CD4-positive, alpha-beta T cell treated with Interleukin-6 at 100 ng/mL for 8 hours (primary cell): ENCODE measurements at regions not wholly inside any gene's neighbourhood (a gene's known extent, or its start where the extent isn't known, plus 50 kb on each side); places are given as distances from the start of the nearest gene placed in this dataset.
"Not testable (repeated sequence)": the region's sequence is repeated elsewhere in the genome, so short reads cannot be mapped to it uniquely, and the experiment has no call there.

Experiments used
- DNase-seq: peaks from one replicate; pipeline ENCODE4 v3.0.0-alpha.2; 2020; ENCODE audit warnings: mixed read lengths, low spot score

- no peak for DNase-seq
Observed at GRCh38 chr2:143870696-143871095, 649.2 kb downstream of the ZEB2 start.

DNA sequence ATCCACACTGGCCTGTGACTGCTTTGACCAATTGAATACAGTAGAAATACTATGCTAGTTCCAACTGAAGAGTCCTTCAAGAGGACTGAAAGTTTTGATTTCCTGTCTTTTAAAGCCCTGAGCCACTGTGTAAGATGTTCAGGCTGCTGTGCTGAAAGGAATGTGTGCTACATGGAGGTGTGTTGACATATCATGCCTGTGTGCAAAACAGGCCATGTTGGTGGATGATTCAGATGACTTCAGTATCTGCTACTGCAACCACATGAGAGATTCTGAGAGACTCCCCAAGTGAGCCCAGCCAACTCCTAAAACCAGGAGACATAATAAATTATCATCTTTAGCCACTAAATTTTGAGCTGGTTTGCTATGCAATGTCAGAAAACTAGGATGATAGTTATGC, 662.9 kb downstream of the ZEB2 start:
- no peak for DNase-seq

GRCh38 chr2:143852759-143853158, 667.2 kb downstream of the ZEB2 start:
- no peak for DNase-seq

GRCh38 chr2:143850084-143850483, 669.8 kb downstream of the ZEB2 start:
- DNase-seq: no peak

DNA sequence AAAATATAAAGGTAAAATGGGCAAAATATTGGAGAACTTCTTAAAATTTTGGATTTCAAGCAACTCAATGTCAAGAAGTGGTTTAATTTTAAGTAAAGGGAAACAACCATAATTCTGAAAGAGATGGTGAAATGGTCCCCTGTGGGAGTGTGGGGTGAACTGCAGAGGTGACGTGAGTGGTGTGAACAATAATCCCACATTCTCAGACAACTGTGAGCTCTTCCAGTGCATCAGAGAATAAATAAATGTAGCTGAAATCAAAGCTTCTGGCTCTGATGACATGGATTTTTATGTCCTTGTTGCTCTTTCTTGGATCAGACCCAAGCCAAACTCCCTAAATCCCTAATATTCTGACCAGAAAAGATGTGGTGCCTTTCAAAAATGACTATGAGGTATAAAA, 672.7 kb downstream of the ZEB2 start:
- no peak for DNase-seq

DNA sequence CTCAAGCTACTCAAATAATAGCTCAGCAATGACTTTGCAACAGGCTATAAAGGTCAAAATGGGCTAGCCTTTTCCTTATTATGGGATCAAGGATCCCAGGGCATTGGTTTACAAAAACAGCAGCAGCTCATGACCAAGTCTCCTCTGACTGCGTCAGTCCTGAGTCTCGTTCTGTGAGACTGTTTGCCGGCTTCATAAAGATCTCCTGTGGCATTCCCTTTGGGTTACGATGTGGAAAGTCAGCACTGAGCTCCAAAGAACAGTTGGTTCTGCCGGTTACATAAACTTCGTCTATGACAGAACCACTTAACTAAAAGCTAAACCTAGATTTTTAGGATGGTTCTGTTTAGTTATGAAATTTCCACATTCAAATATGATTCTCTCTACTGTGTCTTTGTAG, 674.9 kb downstream of the ZEB2 start:
- DNase-seq: no peak

- no peak for DNase-seq
Observed at GRCh38 chr2:143843686-143844085, 676.2 kb downstream of the ZEB2 start.

DNA sequence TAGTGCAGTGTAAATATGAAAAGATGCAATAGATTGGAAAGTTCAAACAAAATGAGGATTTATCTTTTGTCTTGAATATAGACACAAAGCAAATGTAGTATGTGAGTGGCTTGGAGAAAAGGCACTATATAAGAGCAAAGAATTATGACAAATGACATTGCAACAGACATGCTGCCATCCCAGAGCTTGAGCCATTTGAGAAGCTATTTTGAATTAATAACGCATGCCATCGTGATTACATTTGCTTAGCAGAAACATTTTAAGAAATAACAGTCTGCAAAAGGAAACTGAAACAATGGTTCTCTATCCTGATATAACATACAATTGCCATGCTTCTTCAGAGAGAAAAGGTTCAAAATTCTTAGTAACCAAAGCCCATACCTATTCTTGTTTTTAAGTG, 677.1 kb downstream of the ZEB2 start:
- DNase-seq: no peak

DNA sequence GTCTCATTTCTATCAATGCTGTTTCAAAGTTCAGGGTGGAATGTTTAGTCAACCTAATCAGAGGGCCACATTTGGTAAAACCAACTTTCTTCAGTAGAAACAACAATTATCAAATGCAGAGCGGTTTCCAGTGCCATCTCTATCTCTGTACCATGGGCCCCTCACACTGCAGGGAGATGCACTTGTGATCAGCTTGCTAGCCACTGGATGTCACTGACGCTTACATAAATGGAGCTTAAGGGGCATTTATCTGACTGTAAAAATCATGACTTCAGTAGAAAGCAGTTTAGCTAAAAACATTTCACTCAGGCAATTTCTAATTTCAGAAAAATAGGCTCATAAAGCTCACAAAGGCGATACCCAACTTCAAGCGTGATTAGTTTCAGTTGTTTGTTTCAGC, 678.0 kb downstream of the ZEB2 start:
- no peak for DNase-seq

DNA sequence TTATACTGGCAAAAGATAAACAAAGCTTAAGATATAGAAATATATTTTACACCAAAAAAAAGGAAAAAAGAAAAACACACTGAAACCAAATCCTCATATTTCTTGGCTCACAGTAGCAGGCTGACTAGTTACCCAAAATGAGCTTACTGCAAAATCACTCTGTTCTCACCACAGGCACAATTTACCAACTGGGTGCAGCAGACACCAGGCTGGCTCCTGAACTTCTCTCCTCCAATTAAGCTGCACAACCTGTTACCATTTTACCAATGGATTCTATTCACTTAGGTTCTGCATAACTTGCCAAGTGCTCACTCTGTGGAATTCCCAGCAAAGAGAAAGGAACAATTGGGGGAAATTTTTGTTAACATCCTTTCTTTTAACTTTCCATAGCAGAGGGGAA, 679.3 kb downstream of the ZEB2 start:
- no peak for DNase-seq

DNA sequence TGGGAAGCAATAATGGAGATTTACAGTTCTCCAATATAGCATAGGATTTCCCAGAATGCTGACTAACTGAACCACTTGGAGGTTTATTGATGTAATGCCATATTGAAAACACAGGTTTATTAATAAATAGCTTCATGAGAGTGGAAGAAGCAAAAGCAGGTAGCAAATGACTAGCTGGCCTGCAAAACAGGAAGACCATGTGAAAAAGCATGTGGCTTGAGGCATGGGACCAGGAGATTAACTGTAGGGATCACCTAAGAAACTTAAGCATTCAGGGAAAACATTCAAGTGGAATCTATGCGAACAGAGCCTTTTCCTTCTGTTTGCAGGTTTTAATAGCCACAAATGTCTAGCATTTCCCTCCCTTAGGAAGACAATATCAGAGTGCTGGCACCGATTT, 679.7 kb downstream of the ZEB2 start:
- DNase-seq: no peak

GRCh38 chr2:143839456-143839855, 680.5 kb downstream of the ZEB2 start:
- no peak for DNase-seq

GRCh38 chr2:143837055-143837454, 682.9 kb downstream of the ZEB2 start:
- not testable (repeated sequence) for DNase-seq

DNA sequence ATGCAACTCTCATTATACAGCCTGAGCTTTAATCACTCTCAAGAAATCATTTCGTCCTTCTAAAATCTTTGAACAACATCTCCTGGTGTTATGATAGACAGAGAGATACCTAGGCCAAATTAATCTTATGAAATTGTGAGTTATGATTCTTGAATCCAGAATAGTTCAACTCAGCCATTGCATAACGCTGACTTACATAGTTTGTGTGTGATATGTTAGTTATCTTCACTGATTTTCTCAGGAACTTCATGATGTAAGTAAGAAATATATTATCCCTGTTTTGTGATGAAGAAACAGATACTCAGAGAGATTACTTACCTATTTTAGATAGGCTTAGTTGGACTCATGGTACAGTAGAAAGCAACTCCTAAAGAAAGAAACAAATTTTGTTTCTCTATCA, 684.4 kb downstream of the ZEB2 start:
- no peak for DNase-seq

DNA sequence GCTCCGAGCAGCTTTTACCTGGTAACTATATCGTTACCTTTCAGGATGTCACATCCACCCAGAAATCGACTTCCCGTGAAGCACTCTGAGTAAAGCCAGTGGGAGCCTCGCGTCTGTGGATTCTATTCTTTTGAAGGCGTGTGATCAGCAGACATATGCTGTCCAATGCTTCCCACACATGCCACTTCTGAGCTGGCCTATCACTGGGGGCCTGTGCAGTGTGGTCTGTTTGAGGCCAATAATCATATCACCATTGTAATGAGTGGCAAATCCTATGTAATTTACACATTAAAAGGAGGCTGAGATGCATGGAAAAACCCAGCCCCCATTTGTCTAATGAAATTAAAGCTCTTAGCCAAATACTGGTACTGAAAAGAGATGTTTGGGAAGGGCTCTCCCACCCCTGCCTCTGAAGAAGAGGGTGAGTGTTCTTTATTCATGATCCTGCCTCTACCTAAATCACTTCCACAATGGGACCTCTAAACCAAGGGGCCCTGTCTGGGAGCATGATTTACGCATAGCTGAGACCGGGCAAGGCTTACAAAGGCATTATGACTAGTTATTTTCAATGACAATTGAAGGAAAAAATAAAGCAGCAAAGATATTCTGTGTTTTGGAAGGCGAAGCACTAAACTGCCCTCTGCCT, 686.8 kb downstream of the ZEB2 start:
- DNase-seq: no peak

GRCh38 chr2:143830476-143830875, 689.4 kb downstream of the ZEB2 start:
- DNase-seq: no peak

- no peak for DNase-seq
Observed at GRCh38 chr2:143828763-143829537, 691.0 kb downstream of the ZEB2 start.

DNA sequence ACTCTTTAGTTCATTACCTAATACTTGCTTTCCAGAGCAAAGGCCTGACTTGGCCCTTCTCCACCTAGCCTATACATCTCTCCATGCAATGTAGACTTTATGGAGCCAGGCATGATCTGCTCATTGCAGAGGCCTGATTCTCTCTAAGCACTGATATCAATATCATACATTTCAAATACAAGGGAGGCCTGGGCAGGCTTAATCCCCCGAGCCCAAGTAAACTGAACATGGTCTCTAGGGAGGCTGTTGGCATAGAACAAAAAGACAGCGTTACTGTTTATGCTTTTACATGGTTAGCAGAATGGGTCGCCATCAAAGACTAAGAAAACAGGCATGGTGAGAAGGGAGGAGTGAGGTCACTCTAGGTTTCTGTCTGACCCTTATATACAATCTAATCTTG, 695.1 kb downstream of the ZEB2 start:
- no peak for DNase-seq

DNA sequence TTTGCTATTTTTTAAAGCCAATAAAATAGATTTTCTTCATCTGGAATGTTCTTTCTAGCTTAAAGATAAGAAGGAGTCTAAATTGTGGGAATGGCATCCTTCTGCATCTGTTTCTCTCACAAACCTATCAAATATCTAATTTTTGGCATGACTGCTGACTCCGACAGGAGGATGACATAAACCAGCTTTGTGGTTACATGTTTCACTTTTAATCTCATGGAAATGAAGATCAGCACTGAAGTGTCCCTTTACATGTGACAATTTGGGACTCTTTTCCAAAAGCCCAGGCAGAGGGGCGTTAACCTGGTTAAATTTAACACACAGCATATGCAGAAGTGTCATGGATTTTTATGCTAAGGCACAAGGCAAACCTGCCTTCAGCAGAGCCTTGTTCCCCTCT, 694.7 kb downstream of the ARHGAP15 start:
- DNase-seq: no peak

GRCh38 chr2:143823296-143823695, 694.1 kb downstream of the ARHGAP15 start:
- no peak for DNase-seq

- no peak for DNase-seq
Observed at GRCh38 chr2:143822736-143823135, 693.5 kb downstream of the ARHGAP15 start.

DNA sequence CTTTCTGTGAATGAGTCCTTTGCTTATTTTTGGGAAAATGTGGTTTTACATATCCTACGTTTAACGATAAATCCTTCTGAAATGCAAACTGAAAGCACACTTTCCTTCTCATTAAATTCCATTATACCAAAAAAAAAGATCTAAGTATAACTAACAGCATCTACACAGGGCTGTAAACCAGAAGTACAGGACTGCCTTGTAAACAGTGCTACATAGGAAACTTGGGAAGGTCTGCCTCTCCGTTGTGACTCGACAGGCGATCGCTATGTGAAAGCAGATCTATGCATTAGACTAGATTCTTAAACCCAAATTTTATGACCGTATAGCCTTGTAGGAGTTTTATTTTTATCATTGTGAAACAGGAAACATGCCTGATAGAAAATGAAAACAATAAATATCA, 690.5 kb downstream of the ARHGAP15 start:
- no peak for DNase-seq

GRCh38 chr2:143819190-143819735, 690.0 kb downstream of the ARHGAP15 start:
- DNase-seq: no peak
